Kidney (tissue), 13 donors: ENCODE measurements at regions not wholly inside any gene's neighbourhood (a gene's known extent, or its start where the extent isn't known, plus 50 kb on each side); places are given as distances from the start of the nearest gene placed in this dataset.

Experiments
- DNase-seq, 5 donors: peaks; one replicate each; pipeline ENCODE4 v3.0.0-alpha.2; 2013 to 2020
- FAIRE-seq: peaks from 2 replicates; lab custom pipeline; 2012; peaks lifted over from hg19 to GRCh38; lab: Jason Lieb, UNC
- H3K27ac ChIP-seq, 2 donors: one replicate each; pipeline ENCODE4 v1.7.0; 2013; ENCODE audit warnings: low read depth in 2 of 2, low read length in 2 of 2, inconsistent platforms in 1 of 2
- H3K27me3 ChIP-seq: one replicate; pipeline ENCODE4 v1.7.1; 2013; ENCODE audit warnings: low read length, inconsistent platforms; ENCODE audit not compliant: control insufficient read depth, insufficient read depth
- H3K36me3 ChIP-seq, 3 donors: one replicate each; pipeline versions ENCODE4 v1.7.0 to v1.7.1; 2013; ENCODE audit warnings: low read length in 3 of 3, control low read depth in 1 of 3, inconsistent platforms in 1 of 3; ENCODE audit not compliant: insufficient read depth in 3 of 3, control insufficient read depth in 2 of 3
- H3K4me1 ChIP-seq, 3 donors: one replicate each; pipeline versions ENCODE4 v1.7.0 to v1.7.1; 2013; ENCODE audit warnings: low read length in 3 of 3, inconsistent platforms in 1 of 3, low read depth in 1 of 3; ENCODE audit not compliant: control insufficient read depth in 2 of 3, insufficient read depth in 2 of 3
- H3K4me3 ChIP-seq, 3 donors: one replicate each; pipeline versions ENCODE4 v1.7.0 to v1.8.1; 2013; ENCODE audit warnings: low read length in 3 of 3, control low read depth in 1 of 3, inconsistent platforms in 1 of 3
- H3K9ac ChIP-seq, 3 donors: one replicate each; pipeline versions ENCODE4 v1.7.0 to v1.7.1; 2013; ENCODE audit warnings: low read length in 3 of 3, control low read depth in 1 of 3, inconsistent platforms in 1 of 3
- H3K9me3 ChIP-seq, 3 donors: one replicate each; pipeline versions ENCODE4 v1.7.0 to v1.7.1; 2013; ENCODE audit warnings: low read length in 3 of 3, control low read depth in 1 of 3, inconsistent platforms in 1 of 3; ENCODE audit not compliant: control insufficient read depth in 2 of 3, insufficient read depth in 1 of 3
- intact Hi-C: fragments of 100-400 bp; cut with DNase I; formaldehyde crosslinking; loops from one replicate; pipeline ENCODE4 v1.11.1; 2022
- TF ChIP-seq, protein P1 (sequence below): IDR thresholded peaks from 3 replicates; pipeline ENCODE4 v1.5.1; 2012; ENCODE audit warnings: mild to moderate bottlenecking, moderate library complexity, borderline replicate concordance; ENCODE audit not compliant: insufficient read depth; ENCODE audit errors: extremely low read depth
- donor health status: control.
- donor health status: control.
- donor health status: control.
- donor health status: control.
- donor health status: control.
- donor health status: DM: yes; HTN: yes; CAD: no.
- donor health status: Normal renal cell carcinoma (clear cell type).

DNA sequence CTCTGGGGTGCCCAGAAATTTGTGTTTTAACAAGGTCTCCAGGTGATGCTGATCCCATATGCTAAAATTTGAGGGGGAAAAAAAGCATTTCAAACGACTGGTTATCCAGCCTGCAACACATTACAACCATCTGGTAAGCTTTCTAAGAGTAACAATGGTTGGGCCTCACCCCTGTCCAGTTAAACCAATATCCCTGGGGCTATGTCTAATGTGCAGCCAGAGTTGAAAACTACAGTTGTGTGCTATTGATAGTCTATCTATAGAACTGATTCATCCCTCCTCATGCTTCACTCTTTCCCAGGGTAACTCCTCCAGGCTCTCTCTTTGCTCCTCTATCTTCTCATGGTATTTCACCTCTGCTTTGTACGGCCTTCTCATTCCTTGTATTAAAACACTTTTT, 458.3 kb downstream of the MMUT start:
- H3K36me3 ChIP-seq = no peaks in the 10 kb centered on the region
- FAIRE-seq = no peak

DNA sequence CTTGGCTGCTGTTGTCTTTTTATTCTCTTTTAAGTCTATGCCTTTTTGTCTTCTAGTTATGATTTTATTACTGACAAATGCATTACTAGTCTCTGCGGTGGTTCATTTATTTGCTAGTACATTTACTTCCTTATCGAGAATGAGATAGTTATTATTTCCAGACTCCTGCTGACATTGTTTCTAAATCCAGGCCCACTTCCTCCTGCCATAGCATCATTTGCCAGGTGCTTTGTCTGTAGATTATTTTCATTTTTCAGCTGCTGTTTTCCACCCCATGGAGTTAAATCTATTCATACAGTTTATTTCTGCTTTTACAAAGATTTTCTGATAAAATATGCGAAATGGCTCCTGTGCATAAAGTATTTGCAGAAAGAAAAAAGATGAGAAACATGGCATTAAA, 459.7 kb downstream of the MMUT start:
- TF ChIP-seq, protein P1, sequence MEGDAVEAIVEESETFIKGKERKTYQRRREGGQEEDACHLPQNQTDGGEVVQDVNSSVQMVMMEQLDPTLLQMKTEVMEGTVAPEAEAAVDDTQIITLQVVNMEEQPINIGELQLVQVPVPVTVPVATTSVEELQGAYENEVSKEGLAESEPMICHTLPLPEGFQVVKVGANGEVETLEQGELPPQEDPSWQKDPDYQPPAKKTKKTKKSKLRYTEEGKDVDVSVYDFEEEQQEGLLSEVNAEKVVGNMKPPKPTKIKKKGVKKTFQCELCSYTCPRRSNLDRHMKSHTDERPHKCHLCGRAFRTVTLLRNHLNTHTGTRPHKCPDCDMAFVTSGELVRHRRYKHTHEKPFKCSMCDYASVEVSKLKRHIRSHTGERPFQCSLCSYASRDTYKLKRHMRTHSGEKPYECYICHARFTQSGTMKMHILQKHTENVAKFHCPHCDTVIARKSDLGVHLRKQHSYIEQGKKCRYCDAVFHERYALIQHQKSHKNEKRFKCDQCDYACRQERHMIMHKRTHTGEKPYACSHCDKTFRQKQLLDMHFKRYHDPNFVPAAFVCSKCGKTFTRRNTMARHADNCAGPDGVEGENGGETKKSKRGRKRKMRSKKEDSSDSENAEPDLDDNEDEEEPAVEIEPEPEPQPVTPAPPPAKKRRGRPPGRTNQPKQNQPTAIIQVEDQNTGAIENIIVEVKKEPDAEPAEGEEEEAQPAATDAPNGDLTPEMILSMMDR = no peak
- H3K4me1 ChIP-seq = no peaks in the 10 kb centered on the region
- FAIRE-seq (no peak), DNase-seq (no peak)
- no peak overlapping the region for H3K4me3 ChIP-seq
- intact Hi-C loops = no loop called here
- no peak overlapping the region for H3K9ac ChIP-seq
- no peaks in the 10 kb centered on the region for H3K27me3 ChIP-seq
- no peaks in the 10 kb centered on the region for H3K36me3 ChIP-seq
- H3K9me3 ChIP-seq = no peaks in the 10 kb centered on the region
- no peak overlapping the region for H3K27ac ChIP-seq

More for the DNA sequence above, 458.3 kb downstream of the MMUT start:
- H3K9ac ChIP-seq = no peak overlapping the region
- intact Hi-C loops = no loop called here
- TF ChIP-seq, protein P1 = no peak
- H3K4me3 ChIP-seq = no peak overlapping the region
- no peaks in the 10 kb centered on the region for H3K4me1 ChIP-seq
- no peak overlapping the region for H3K27ac ChIP-seq
- no peaks in the 10 kb centered on the region for H3K9me3 ChIP-seq
- H3K27me3 ChIP-seq = no peaks in the 10 kb centered on the region
- no peak for DNase-seq

DNA sequence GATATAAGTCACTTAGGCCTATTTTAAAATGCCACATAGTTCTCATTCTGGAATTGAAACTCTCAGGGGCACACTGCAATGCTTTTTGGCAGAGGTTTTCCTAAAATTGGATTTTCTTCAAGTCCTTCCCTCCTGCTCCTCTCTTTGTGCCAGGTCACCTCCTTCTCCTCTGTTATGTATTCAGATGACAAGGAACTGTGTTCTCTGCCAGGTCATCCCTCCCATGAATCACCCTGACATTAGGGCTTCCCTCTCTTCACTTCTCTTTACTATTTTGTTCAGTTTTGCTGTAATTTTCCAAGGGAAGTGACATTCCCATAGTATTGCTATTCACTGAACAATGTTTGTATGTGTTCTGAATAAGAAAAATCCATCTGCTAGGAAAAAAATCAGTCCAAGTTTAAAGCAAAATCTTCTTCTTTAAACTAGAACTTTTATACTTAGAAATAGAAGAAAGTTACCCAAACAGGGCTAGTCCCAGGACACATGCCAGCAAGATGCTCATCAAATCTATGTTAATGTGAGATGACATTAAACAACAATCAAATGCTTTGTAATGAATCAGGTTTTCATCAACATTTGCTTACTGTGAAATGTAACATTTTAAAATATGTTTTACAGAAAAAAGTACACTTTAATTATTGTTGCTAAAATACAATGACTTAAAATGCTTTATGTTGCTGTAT, 461.1 kb downstream of the MMUT start:
- TF ChIP-seq, protein P1 = no peak
- FAIRE-seq (no peak), DNase-seq (no peak)
- Histone ChIP-seq H3K27ac (no peak overlapping the region), H3K4me1 (no peaks in the 10 kb centered on the region), H3K36me3 (no peaks in the 10 kb centered on the region), H3K9ac (no peak overlapping the region), H3K4me3 (no peak overlapping the region), H3K9me3 (no peaks in the 10 kb centered on the region), H3K27me3 (no peaks in the 10 kb centered on the region)
- intact Hi-C loops = no loop called here

DNA sequence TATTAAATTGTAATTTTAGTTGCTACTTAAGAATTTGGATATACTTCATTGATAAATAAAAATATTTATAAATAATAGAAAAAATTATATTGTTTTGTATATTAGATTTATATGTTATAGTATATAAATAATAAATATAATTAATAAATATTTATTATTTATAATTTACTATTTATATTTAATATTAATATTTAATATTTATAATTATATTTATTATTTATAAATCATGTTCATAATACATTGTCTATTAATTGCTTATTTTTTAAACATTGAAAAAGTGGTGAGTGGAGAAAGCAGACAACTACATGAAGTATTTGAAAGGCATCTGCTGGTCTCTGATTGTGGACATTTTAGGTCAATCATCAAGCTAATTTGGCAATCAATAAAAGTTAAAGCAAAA, 464.5 kb downstream of the MMUT start:
- H3K9ac ChIP-seq = no peak overlapping the region
- TF ChIP-seq, protein P1 = no peak
- no peak overlapping the region for H3K27ac ChIP-seq
- FAIRE-seq = peak; percentile 98
- no peaks in the 10 kb centered on the region for H3K4me1 ChIP-seq
- intact Hi-C loops = no loop called here
- no peaks in the 10 kb centered on the region for H3K9me3 ChIP-seq
- H3K36me3 ChIP-seq = no peaks in the 10 kb centered on the region
- H3K27me3 ChIP-seq = no peaks in the 10 kb centered on the region
- no peak overlapping the region for H3K4me3 ChIP-seq
- DNase-seq = no peak
